Upper lobe of right lung (tissue), 1 donor: ENCODE measurements at regions not wholly inside any gene's neighbourhood (a gene's known extent, or its start where the extent isn't known, plus 50 kb on each side); places are given as distances from the start of the nearest gene placed in this dataset.

Experiments
- ATAC-seq: fragments of 200-7000 bp; cut with Tn5 transposase; one replicate; pipeline ENCODE4 v1.9.1; 2020; ENCODE audit warnings: mild to moderate bottlenecking, moderate library complexity
- DNase-seq: peaks from one replicate; pipeline ENCODE4 v3.0.0-alpha.2; 2020
- H3K27ac ChIP-seq: fragments of 200-600 bp; one replicate; pipeline ENCODE4 v1.8.0; 2022
- H3K27me3 ChIP-seq: fragments of 200-600 bp; one replicate; pipeline ENCODE4 v1.8.0; 2022; ENCODE audit warnings: mild to moderate bottlenecking
- H3K36me3 ChIP-seq: fragments of 200-600 bp; one replicate; pipeline ENCODE4 v1.8.0; 2022
- H3K4me1 ChIP-seq: fragments of 200-600 bp; one replicate; pipeline ENCODE4 v1.8.0; 2022
- H3K4me3 ChIP-seq: fragments of 200-600 bp; one replicate; pipeline ENCODE4 v1.8.0; 2022; ENCODE audit warnings: mild to moderate bottlenecking
- H3K9me3 ChIP-seq: fragments of 200-600 bp; one replicate; pipeline ENCODE4 v1.8.0; 2022
- intact Hi-C: fragments of 100-400 bp; cut with DNase I; formaldehyde crosslinking; loops from one replicate; pipeline ENCODE4 v1.11.0; 2022
- TF ChIP-seq, protein P1 (sequence below): fragments of 200-600 bp; IDR thresholded peaks from one replicate; pipeline ENCODE4 v1.8.0; 2022; ENCODE audit warnings: antibody characterized with exemption
- donor health status: DM: no; HTN: yes; CAD: no; lungs with severe emphysema.

DNA sequence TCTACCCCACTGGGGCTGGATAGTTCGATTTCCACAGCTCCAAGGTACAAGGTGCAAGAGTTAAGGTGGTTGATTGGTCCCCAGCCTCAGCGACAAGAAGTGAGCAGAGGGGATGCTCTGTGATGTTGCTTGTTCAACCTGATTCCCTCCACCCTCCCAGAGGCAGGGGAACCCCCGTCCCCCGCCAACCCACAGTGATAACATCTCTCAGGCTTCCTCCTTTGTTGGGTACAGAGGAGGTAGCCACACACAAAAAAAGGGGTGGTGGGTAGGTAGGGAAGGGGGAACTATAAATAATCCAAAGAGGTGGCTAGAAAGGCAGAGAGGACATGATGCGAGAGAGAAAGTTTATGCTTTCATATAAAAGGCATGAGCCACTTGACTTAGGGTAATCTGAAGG, 192.9 kb upstream of the POU3F3 start:
- H3K9me3 ChIP-seq = no peaks in the 10 kb centered on the region
- H3K4me3 ChIP-seq = no peak overlapping the region
- H3K27me3 ChIP-seq = peaks cover 10% of the 10 kb centered on the region
- H3K4me1 ChIP-seq = no peaks in the 10 kb centered on the region
- no peak for DNase-seq
- no peak for ATAC-seq
- intact Hi-C loops = no loop called here
- TF ChIP-seq, protein P1, sequence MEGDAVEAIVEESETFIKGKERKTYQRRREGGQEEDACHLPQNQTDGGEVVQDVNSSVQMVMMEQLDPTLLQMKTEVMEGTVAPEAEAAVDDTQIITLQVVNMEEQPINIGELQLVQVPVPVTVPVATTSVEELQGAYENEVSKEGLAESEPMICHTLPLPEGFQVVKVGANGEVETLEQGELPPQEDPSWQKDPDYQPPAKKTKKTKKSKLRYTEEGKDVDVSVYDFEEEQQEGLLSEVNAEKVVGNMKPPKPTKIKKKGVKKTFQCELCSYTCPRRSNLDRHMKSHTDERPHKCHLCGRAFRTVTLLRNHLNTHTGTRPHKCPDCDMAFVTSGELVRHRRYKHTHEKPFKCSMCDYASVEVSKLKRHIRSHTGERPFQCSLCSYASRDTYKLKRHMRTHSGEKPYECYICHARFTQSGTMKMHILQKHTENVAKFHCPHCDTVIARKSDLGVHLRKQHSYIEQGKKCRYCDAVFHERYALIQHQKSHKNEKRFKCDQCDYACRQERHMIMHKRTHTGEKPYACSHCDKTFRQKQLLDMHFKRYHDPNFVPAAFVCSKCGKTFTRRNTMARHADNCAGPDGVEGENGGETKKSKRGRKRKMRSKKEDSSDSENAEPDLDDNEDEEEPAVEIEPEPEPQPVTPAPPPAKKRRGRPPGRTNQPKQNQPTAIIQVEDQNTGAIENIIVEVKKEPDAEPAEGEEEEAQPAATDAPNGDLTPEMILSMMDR = no peak
- no peaks in the 10 kb centered on the region for H3K36me3 ChIP-seq
- no peak overlapping the region for H3K27ac ChIP-seq

DNA sequence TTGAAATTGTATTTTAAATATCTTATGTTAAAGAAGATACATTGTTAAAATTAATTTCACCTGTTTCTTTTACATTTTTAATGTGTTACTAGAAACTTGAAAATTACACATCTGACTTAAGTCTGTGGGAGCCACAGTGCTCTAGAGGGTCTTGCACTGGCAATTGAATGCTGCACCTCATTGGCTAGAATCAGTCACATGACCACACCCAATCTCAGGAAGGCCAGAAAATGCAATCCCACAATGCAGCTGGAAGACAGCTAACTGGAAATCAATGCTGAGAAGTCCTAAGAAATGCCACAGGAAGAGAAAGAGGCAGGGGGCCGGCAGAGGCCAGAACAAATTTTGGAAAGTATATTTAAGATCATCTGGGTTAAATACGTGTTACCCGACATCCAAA, 189.2 kb upstream of the POU3F3 start:
- Histone ChIP-seq H3K27me3 (peaks cover 4% of the 10 kb centered on the region), H3K4me3 (no peak overlapping the region), H3K27ac (no peak overlapping the region), H3K9me3 (no peaks in the 10 kb centered on the region), H3K4me1 (no peaks in the 10 kb centered on the region), H3K36me3 (no peaks in the 10 kb centered on the region)
- no peak for ATAC-seq
- TF ChIP-seq, protein P1 = no peak
- intact Hi-C loops = no loop called here
- no peak for DNase-seq

DNA sequence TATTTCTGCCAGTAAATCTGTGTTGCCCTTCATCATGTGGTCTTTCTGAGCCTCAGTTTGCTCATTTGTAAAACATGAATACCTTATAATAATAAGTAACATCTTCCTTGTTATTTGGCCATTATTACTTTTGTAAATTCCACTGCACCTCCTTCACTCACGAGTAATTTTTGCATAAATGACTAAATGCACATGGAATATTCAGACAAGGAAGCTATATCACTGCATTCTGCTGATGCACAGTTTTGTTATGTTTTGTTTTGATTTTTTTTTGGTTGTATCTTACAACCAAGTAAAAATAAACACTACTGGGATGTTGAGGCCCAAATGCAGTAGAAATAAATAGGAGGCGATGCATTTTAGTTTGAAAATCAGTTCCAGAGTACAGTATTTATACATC, 185.3 kb upstream of the POU3F3 start:
- H3K4me3 ChIP-seq = no peak overlapping the region
- ATAC-seq = no peak
- H3K4me1 ChIP-seq = no peaks in the 10 kb centered on the region
- no peak for DNase-seq
- TF ChIP-seq, protein P1 = no peak
- H3K27ac ChIP-seq = no peak overlapping the region
- H3K36me3 ChIP-seq = no peaks in the 10 kb centered on the region
- H3K9me3 ChIP-seq = no peaks in the 10 kb centered on the region
- H3K27me3 ChIP-seq = no peaks in the 10 kb centered on the region
- intact Hi-C loops = no loop called here

DNA sequence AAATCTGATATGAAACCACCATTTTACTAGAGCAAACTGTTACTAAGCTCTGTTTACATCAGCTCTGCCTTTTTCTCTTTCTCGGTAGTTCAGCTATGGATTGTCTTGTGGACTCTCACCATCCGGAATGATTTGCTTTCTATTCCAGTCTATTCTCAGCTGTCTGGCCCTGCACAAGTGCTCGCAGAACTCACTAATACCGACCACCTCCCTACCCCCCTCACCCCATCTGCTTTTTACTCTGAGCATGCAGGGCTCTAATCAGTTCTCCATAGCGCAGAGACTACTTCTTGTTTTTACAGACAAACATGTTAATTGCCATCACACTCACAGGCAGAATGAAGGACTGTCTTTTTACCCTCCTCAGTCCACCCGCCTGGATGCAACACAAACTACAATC, 180.7 kb upstream of the POU3F3 start:
- ATAC-seq (no peak), DNase-seq (no peak)
- no peaks in the 10 kb centered on the region for H3K4me1 ChIP-seq
- TF ChIP-seq, protein P1 = no peak
- no peaks in the 10 kb centered on the region for H3K36me3 ChIP-seq
- no peak overlapping the region for H3K27ac ChIP-seq
- no peak overlapping the region for H3K4me3 ChIP-seq
- no peaks in the 10 kb centered on the region for H3K9me3 ChIP-seq
- intact Hi-C loops = no loop called here
- H3K27me3 ChIP-seq = no peaks in the 10 kb centered on the region

DNA sequence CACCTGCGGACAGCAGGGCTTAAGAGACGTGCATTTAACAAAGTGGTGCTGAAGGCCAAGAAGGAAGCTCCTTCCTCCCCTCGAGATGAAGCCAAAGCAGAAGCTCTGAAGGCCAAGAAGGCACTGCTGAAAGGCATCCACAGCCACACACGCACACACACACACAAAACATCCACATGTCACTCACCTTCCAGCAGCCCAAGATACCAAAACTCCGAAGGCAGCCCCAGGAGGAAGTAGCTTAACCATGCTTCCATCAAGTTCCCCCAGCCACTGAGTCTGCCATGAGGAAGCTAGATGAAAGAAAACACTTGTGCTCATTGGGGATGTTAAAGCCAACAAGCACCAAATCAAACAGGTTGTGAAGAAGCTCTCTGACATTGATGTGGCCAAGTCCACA, 175.7 kb upstream of the POU3F3 start:
- no peaks in the 10 kb centered on the region for H3K36me3 ChIP-seq
- no peaks in the 10 kb centered on the region for H3K4me1 ChIP-seq
- H3K27ac ChIP-seq = no peak overlapping the region
- no peaks in the 10 kb centered on the region for H3K27me3 ChIP-seq
- intact Hi-C loops = no loop called here
- H3K9me3 ChIP-seq = no peaks in the 10 kb centered on the region
- TF ChIP-seq, protein P1 = no peak
- H3K4me3 ChIP-seq = no peak overlapping the region
- DNase-seq (no peak), ATAC-seq (no peak)

DNA sequence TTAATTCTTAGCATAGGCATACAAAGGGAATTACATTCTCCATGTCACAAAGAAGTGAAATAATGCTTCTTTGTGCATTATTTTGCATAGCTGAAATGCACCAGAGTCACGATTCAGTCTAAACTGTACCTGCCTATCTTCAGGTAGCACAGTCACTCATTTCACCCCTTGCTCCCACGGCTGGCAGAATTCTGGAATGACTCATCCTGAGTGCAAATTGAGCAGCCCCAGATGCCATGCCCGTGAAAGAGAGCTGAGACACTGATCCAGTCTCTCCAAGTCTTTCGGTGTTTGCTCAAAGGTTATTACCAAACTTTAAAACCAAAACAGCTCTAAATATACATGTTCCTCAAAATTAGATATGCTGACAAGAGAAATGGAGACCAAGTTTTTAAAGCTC, 168.3 kb upstream of the POU3F3 start:
- TF ChIP-seq, protein P1 = no peak
- intact Hi-C loops = no loop called here
- no peaks in the 10 kb centered on the region for H3K27me3 ChIP-seq

More for the DNA sequence above, 168.3 kb upstream of the POU3F3 start:
- no peak overlapping the region for H3K27ac ChIP-seq
- no peaks in the 10 kb centered on the region for H3K9me3 ChIP-seq
- H3K36me3 ChIP-seq = no peaks in the 10 kb centered on the region
- no peak overlapping the region for H3K4me3 ChIP-seq
- DNase-seq (no peak), ATAC-seq (no peak)
- no peaks in the 10 kb centered on the region for H3K4me1 ChIP-seq
